Spleen (tissue), 11 donors: ENCODE measurements at regions not wholly inside any gene's neighbourhood (a gene's known extent, or its start where the extent isn't known, plus 50 kb on each side); places are given as distances from the start of the nearest gene placed in this dataset.
"Not testable (repeated sequence)": the region's sequence is repeated elsewhere in the genome, so short reads cannot be mapped to it uniquely, and the experiment has no call there.

Experiments
- DNase-seq: peaks from one replicate; pipeline ENCODE4 v3.0.0-alpha.2; 2020
- H3K27ac ChIP-seq, 8 donors: fragments of 200-600 bp; sonication (generic) in 7 of 8; 1 replicate in 4 of 8; 2 replicates in 4 of 8; pipeline versions ENCODE4 v1.5.0 to v1.8.0; 2016 to 2021; ENCODE audit warnings: inconsistent platforms in 4 of 8, mild to moderate bottlenecking in 4 of 8, moderate library complexity in 1 of 8
- H3K27me3 ChIP-seq, 7 donors: fragments of 200-600 bp; sonication (generic) in 6 of 7; replicated peaks in 1 of 7; 1 replicate in 4 of 7; 2 replicates in 3 of 7; pipeline versions ENCODE4 v1.5.0 to v1.8.0; 2016 to 2021; ENCODE audit warnings: inconsistent platforms in 3 of 7, mild to moderate bottlenecking in 1 of 7
- H3K36me3 ChIP-seq, 6 donors: fragments of 200-600 bp; sonication (generic) in 5 of 6; 1 replicate in 4 of 6; 2 replicates in 2 of 6; pipeline versions ENCODE4 v1.5.0 to v1.8.0; 2016 to 2021; ENCODE audit warnings: inconsistent platforms in 2 of 6
- H3K4me1 ChIP-seq, 6 donors: fragments of 200-600 bp; sonication (generic) in 5 of 6; 1 replicate in 3 of 6; 2 replicates in 3 of 6; pipeline versions ENCODE4 v1.5.0 to v1.8.0; 2016 to 2021; ENCODE audit warnings: inconsistent platforms in 3 of 6
- H3K4me3 ChIP-seq, 8 donors: fragments of 200-600 bp; sonication (generic) in 7 of 8; 1 replicate in 4 of 8; 2 replicates in 4 of 8; pipeline versions ENCODE4 v1.5.0 to v1.8.0; 2016 to 2021; ENCODE audit warnings: inconsistent platforms in 4 of 8, mild to moderate bottlenecking in 4 of 8, moderate library complexity in 2 of 8
- H3K9me3 ChIP-seq, 8 donors: fragments of 200-600 bp; sonication (generic) in 7 of 8; 1 replicate in 4 of 8; 2 replicates in 4 of 8; pipeline versions ENCODE4 v1.5.0 to v1.8.0; 2016 to 2021; ENCODE audit warnings: inconsistent platforms in 4 of 8
- POLR2A ChIP-seq, 3 donors: fragments of 450-650 bp; IDR thresholded peaks; one replicate each; pipeline ENCODE4 v1.5.1; 2017; ENCODE audit warnings: antibody characterized with exemption in 3 of 3, mild to moderate bottlenecking in 1 of 3
- POLR2AphosphoS5 ChIP-seq, 3 donors: sonication (generic); formaldehyde crosslinking; IDR thresholded peaks; one replicate each; pipeline ENCODE4 v1.5.1; 2017; ENCODE audit warnings: antibody characterized with exemption in 3 of 3
- WGBS, 5 donors: extraction: QIAGEN DNeasy Blood & Tissue Kit in 3 of 5; methylation state at CpG; one replicate each; pipeline versions ENCODE4 v1.1.5 to v1.1.7; 2013 to 2018; 5-methylcytosine and 5-hydroxymethylcytosine counted together
- intact Hi-C: fragments of 100-400 bp; cut with DNase I; formaldehyde crosslinking; loops from one replicate; pipeline ENCODE4 v1.15.0; 2023; ENCODE audit warnings: low total_unique reads
- TF ChIP-seq, protein P1 (sequence below), 11 experiments: fragments of 200-600 bp in 7 of 11; fragments of 450-650 bp in 4 of 11; sonication (generic) in 4 of 11; IDR thresholded peaks in 8 of 11; conservative IDR thresholded peaks in 3 of 11; 1 replicate in 7 of 11; 2 replicates in 4 of 11; pipeline versions ENCODE4 v1.4.0 to v1.8.0; 2016 to 2021; ENCODE audit warnings: antibody characterized with exemption in 11 of 11, inconsistent platforms in 4 of 11, mild to moderate bottlenecking in 1 of 11
- donor health status: healthy with polysubstance abuse.
- donor health status: DM: no; HTN: no; CAD: no; lungs with moderate emphysema.
- donor health status: DM: no; HTN: no; CAD: no.
- donor health status: Bipolar disorder and iron deficiency.
- donor health status: healthy.
- donor health status: DM: no; HTN: no; CAD: no.
- donor health status: DM: yes; HTN: yes; CAD: no.

DNA sequence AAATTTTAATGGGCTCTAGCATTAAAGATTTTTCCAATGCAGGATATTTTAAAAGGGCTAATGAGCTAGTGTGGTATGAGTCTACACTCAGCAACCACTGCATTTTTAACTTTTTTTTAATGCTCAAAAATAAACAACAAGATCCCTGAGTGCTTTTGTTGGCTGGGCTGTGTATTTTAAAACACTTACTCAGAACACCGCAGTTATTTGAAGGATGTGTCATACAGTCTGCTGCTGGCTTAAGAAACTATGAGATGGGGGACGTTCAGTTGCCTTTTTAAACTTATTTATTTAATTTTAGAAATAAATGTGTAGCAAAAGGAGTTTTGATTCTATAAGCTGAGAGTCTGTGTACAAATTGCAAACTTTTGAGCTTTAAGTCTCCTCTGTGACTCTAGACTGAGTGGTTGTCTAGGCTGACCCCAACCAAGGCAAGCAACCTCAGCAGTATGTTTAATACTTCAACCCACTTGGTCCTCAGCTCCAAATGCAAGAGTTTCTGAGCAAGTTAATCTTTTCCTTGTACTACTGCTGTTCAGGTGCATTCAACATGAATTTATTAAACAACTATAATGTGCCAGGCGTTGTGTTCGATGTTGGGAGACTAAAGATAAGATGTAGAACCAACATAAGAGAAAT, 278.6 kb upstream of the DIPK2B start:
- DNase-seq = no peak
- H3K27ac ChIP-seq = no peak overlapping the region
- WGBS, 5 donors = 79 to 97% (median 90%) methylated on average over 4 of the region's 4 CpGs

DNA sequence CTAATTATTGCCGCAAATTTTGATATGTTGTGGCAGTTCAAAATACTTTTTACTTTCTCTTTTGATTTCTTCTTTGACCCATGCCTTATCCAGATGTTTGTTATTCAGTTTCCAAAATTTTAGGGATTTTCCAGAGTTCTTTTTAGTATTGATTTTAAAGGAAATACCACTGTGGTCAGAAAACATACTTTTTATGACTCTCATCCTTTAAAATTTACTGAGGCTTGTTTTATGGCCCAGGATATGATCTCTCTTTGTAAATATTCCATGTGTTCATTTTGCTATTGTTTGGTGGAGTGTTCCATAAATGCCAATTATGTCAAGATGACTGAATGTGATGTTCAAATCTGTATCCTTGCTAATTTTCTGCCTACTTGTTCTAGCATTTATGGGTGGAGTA, 272.3 kb upstream of the DIPK2B start:
- Histone ChIP-seq H3K27ac (no peak overlapping the region), H3K4me3 (no peak overlapping the region), H3K4me1 (no peaks in the 10 kb centered on the region), H3K9me3 (peaks cover 0 to 5% (median 0%) of the 10 kb centered on the region in 8 donors), H3K27me3 (peaks cover 0 to 3% (median 0%) of the 10 kb centered on the region in 7 donors), H3K36me3 (no peaks in the 10 kb centered on the region)
- DNase-seq = no peak
- TF ChIP-seq POLR2AphosphoS5 (IDR thresholded peaks at IDR 0.05) (no peak), POLR2A (IDR thresholded peaks at IDR 0.05) (no peak)
- TF ChIP-seq, protein P1, sequence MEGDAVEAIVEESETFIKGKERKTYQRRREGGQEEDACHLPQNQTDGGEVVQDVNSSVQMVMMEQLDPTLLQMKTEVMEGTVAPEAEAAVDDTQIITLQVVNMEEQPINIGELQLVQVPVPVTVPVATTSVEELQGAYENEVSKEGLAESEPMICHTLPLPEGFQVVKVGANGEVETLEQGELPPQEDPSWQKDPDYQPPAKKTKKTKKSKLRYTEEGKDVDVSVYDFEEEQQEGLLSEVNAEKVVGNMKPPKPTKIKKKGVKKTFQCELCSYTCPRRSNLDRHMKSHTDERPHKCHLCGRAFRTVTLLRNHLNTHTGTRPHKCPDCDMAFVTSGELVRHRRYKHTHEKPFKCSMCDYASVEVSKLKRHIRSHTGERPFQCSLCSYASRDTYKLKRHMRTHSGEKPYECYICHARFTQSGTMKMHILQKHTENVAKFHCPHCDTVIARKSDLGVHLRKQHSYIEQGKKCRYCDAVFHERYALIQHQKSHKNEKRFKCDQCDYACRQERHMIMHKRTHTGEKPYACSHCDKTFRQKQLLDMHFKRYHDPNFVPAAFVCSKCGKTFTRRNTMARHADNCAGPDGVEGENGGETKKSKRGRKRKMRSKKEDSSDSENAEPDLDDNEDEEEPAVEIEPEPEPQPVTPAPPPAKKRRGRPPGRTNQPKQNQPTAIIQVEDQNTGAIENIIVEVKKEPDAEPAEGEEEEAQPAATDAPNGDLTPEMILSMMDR (IDR thresholded peaks at IDR 0.05 in 8 of 11, conservative IDR thresholded peaks at IDR 0.05 in 3 of 11) = no peak
- 66 to 92% (median 71%) methylated on average over 1 of the region's 1 CpG for WGBS, 5 donors
- intact Hi-C loops = no loop called here

More for the DNA sequence above, 278.6 kb upstream of the DIPK2B start:
- H3K9me3 ChIP-seq = peaks cover 0 to 9% (median 0%) of the 10 kb centered on the region in 8 donors
- no peak overlapping the region for H3K4me3 ChIP-seq
- no peaks in the 10 kb centered on the region for H3K4me1 ChIP-seq
- H3K27me3 ChIP-seq = peaks cover 0 to 4% (median 0%) of the 10 kb centered on the region in 7 donors
- intact Hi-C loops = no loop called here
- no peaks in the 10 kb centered on the region for H3K36me3 ChIP-seq
- TF ChIP-seq POLR2A (IDR thresholded peaks at IDR 0.05) = no peak
- TF ChIP-seq, protein P1 (IDR thresholded peaks at IDR 0.05 in 8 of 11, conservative IDR thresholded peaks at IDR 0.05 in 3 of 11) = no peak
- no peak for TF ChIP-seq POLR2AphosphoS5 (IDR thresholded peaks at IDR 0.05)

- H3K4me3 ChIP-seq, H3K27ac ChIP-seq, intact Hi-C loops, H3K4me1 ChIP-seq, DNase-seq, H3K27me3 ChIP-seq, H3K36me3 ChIP-seq: not testable (repeated sequence)
- H3K9me3 ChIP-seq = peaks cover 0 to 22% (median 0%) of the 10 kb centered on the region in 8 donors
- 89 to 100% (median 94%) methylated on average over 4 to 6 of the region's 6 CpGs for WGBS, 5 donors
Measured at GRCh38 chrX:45467537-45467936, 266.9 kb upstream of the DIPK2B start.

- H3K4me1 ChIP-seq, DNase-seq, H3K4me3 ChIP-seq, intact Hi-C loops, H3K9me3 ChIP-seq, H3K27me3 ChIP-seq, H3K36me3 ChIP-seq, H3K27ac ChIP-seq: not testable (repeated sequence)
- whole genome bisulfite sequencing, 5 donors = 60 to 96% (median 89%) methylated on average over 5 of the region's 5 CpGs
Measured at GRCh38 chrX:45455732-45456131, 255.1 kb upstream of the DIPK2B start.

DNA sequence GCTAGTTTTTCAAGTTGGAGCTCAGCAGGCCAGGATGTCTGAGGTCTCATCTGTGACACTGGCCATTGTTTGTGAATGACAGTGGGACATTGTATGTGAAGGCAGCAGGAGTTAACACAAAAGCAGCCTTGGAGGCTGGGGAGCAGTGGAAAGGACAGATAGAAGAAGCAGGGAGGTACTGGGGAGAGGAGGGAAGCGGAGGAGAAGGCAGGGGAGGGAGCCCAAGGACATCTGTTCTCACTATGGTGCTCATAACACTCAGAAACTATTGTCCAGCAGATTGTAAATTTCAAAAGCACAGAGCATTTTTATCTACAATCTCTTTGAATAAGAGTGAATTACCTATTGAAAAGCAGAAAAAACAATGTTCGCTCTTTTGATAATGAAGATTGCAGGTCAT, 253.6 kb upstream of the DIPK2B start:
- WGBS, 5 donors = 79 to 97% (median 85%) methylated on average over 2 of the region's 2 CpGs
- H3K27ac ChIP-seq = no peak overlapping the region
- H3K4me3 ChIP-seq = no peak overlapping the region
- TF ChIP-seq POLR2AphosphoS5 (IDR thresholded peaks at IDR 0.05) (no peak), POLR2A (IDR thresholded peaks at IDR 0.05) (no peak)
- TF ChIP-seq, protein P1 (IDR thresholded peaks at IDR 0.05 in 8 of 11, conservative IDR thresholded peaks at IDR 0.05 in 3 of 11) = no peak
- H3K9me3 ChIP-seq = no peaks in the 10 kb centered on the region
- H3K27me3 ChIP-seq = no peaks in the 10 kb centered on the region
- no peak for DNase-seq
- H3K36me3 ChIP-seq = no peaks in the 10 kb centered on the region
- intact Hi-C loops = no loop called here
- no peaks in the 10 kb centered on the region for H3K4me1 ChIP-seq
